ENCODE measurements at regions not wholly inside any gene's neighbourhood (a gene's known extent, or its start where the extent isn't known, plus 50 kb on each side); places are given as distances from the start of the nearest gene placed in this dataset.

DNA sequence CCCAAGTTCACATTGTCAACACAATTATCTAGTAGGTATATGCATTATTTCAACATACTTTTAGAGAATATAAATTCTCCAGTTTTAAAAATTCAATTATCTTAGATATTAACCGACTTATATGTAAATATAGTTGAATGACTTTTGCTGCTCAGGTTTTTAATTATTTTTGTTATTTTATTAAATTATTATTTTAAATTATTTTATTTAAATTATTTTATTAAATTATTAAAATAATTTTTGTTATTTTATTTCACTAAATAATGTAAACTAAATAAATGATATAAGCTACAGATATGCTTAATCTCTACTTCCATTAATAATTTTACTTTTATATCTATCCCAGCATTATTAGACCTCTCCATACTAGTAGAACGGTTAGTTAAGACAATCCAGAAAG is 544.3 kb upstream of the ARRDC3 start:
- no peak for TF ChIP-seq POLR2AphosphoS5 (IDR thresholded peaks at IDR 0.05; ENCODE audit: low read depth, low read length)
- TF ChIP-seq, protein P1, sequence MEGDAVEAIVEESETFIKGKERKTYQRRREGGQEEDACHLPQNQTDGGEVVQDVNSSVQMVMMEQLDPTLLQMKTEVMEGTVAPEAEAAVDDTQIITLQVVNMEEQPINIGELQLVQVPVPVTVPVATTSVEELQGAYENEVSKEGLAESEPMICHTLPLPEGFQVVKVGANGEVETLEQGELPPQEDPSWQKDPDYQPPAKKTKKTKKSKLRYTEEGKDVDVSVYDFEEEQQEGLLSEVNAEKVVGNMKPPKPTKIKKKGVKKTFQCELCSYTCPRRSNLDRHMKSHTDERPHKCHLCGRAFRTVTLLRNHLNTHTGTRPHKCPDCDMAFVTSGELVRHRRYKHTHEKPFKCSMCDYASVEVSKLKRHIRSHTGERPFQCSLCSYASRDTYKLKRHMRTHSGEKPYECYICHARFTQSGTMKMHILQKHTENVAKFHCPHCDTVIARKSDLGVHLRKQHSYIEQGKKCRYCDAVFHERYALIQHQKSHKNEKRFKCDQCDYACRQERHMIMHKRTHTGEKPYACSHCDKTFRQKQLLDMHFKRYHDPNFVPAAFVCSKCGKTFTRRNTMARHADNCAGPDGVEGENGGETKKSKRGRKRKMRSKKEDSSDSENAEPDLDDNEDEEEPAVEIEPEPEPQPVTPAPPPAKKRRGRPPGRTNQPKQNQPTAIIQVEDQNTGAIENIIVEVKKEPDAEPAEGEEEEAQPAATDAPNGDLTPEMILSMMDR (IDR thresholded peaks at IDR 0.05): no peak
- TF ChIP-seq, protein P2, sequence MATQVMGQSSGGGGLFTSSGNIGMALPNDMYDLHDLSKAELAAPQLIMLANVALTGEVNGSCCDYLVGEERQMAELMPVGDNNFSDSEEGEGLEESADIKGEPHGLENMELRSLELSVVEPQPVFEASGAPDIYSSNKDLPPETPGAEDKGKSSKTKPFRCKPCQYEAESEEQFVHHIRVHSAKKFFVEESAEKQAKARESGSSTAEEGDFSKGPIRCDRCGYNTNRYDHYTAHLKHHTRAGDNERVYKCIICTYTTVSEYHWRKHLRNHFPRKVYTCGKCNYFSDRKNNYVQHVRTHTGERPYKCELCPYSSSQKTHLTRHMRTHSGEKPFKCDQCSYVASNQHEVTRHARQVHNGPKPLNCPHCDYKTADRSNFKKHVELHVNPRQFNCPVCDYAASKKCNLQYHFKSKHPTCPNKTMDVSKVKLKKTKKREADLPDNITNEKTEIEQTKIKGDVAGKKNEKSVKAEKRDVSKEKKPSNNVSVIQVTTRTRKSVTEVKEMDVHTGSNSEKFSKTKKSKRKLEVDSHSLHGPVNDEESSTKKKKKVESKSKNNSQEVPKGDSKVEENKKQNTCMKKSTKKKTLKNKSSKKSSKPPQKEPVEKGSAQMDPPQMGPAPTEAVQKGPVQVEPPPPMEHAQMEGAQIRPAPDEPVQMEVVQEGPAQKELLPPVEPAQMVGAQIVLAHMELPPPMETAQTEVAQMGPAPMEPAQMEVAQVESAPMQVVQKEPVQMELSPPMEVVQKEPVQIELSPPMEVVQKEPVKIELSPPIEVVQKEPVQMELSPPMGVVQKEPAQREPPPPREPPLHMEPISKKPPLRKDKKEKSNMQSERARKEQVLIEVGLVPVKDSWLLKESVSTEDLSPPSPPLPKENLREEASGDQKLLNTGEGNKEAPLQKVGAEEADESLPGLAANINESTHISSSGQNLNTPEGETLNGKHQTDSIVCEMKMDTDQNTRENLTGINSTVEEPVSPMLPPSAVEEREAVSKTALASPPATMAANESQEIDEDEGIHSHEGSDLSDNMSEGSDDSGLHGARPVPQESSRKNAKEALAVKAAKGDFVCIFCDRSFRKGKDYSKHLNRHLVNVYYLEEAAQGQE (IDR thresholded peaks at IDR 0.05; ENCODE audit: insufficient read depth in 1 of 2, low read depth in 2 of 2, low read length in 1 of 2): no peak
